GM23248 (cell line): ENCODE measurements at regions not wholly inside any gene's neighbourhood (a gene's known extent, or its start where the extent isn't known, plus 50 kb on each side); places are given as distances from the start of the nearest gene placed in this dataset.

Experiments used
- EZH2 ChIP-seq: fragments of 200-600 bp; sonication (generic); IDR thresholded peaks from 2 replicates; pipeline ENCODE4 v1.6.1; 2018; ENCODE audit warnings: antibody characterized with exemption, mild to moderate bottlenecking; ENCODE audit not compliant: insufficient read depth, poor library complexity, severe bottlenecking
- EZH2phosphoT487 ChIP-seq: fragments of 200-600 bp; sonication (generic); IDR thresholded peaks from 2 replicates; pipeline ENCODE4 v1.6.1; 2018; ENCODE audit warnings: antibody characterized with exemption, moderate library complexity, mild to moderate bottlenecking, low read depth; ENCODE audit not compliant: insufficient read depth

DNA sequence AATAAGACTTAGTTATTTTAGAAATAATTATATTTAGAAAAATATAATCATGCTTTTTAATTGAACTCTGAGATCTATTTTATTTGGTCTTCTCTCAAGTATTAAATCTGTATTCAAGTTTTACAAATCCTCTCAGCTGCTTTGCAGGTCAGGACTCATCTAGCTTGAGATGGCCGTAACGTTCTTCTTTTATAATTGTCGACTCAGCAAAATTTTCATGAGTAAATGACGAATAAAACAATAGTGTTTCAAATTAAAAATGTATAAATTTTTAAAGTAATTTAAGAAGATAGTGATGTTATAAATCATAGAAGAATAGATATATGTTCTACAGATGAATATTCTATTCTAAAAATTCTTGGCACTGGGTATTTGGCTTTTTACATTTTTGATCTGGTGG is 957.1 kb upstream of the EYS start:
- TF ChIP-seq EZH2 (no peak), EZH2phosphoT487 (no peak)
